Smooth muscle cell (in vitro differentiated cells): ENCODE measurements at regions not wholly inside any gene's neighbourhood (a gene's known extent, or its start where the extent isn't known, plus 50 kb on each side); places are given as distances from the start of the nearest gene placed in this dataset.

Experiments
- DNase-seq: peaks from one replicate; lab custom pipeline; 2025; ENCODE audit not compliant: unreplicated experiment; lab: John Stamatoyannopoulos, UW
- H2AFZ ChIP-seq: fragments of 200-600 bp; sonication (generic); 2 replicates; pipeline ENCODE4 v1.6.0; 2016; ENCODE audit warnings: antibody characterized with exemption, low read depth, mild to moderate bottlenecking
- H3F3A ChIP-seq: fragments of 200-600 bp; sonication (generic); 2 replicates; pipeline ENCODE4 v1.6.0; 2017; ENCODE audit warnings: antibody characterized with exemption, low read depth
- H3K27ac ChIP-seq: fragments of 200-600 bp; sonication (generic); 2 replicates; pipeline ENCODE4 v1.5.1; 2016; ENCODE audit warnings: low read depth, mild to moderate bottlenecking
- H3K27me3 ChIP-seq: fragments of 200-600 bp; sonication (generic); 2 replicates; pipeline ENCODE4 v1.6.1; 2016; ENCODE audit warnings: low read depth, mild to moderate bottlenecking
- H3K36me3 ChIP-seq: fragments of 200-600 bp; sonication (generic); 2 replicates; pipeline ENCODE4 v1.5.1; 2016; ENCODE audit warnings: low read depth
- H3K4me1 ChIP-seq: fragments of 200-600 bp; sonication (generic); 2 replicates; pipeline ENCODE4 v1.5.1; 2016; ENCODE audit warnings: low read depth
- H3K4me2 ChIP-seq: fragments of 200-600 bp; sonication (generic); 2 replicates; pipeline ENCODE4 v1.6.0; 2016; ENCODE audit warnings: mild to moderate bottlenecking
- H3K4me3 ChIP-seq: fragments of 200-600 bp; sonication (generic); 2 replicates; pipeline ENCODE4 v1.5.1; 2016; ENCODE audit warnings: mild to moderate bottlenecking
- H3K79me2 ChIP-seq: fragments of 200-600 bp; sonication (generic); 2 replicates; pipeline ENCODE4 v1.6.0; 2016; ENCODE audit warnings: low read depth, mild to moderate bottlenecking
- H3K9ac ChIP-seq: fragments of 200-600 bp; sonication (generic); 2 replicates; pipeline ENCODE4 v1.6.0; 2016; ENCODE audit warnings: low read depth
- H3K9me3 ChIP-seq: fragments of 200-600 bp; sonication (generic); replicated peaks from 2 replicates; pipeline ENCODE4 v1.5.1; 2016; ENCODE audit warnings: low read depth
- H4K20me1 ChIP-seq: fragments of 200-600 bp; sonication (generic); 2 replicates; pipeline ENCODE4 v1.6.0; 2016; ENCODE audit warnings: low read depth
- CTCF ChIP-seq: fragments of 200-600 bp; sonication (generic); IDR thresholded peaks from 2 replicates; pipeline ENCODE4 v1.5.1; 2017; ENCODE audit warnings: borderline replicate concordance, mild to moderate bottlenecking, antibody characterized with exemption; ENCODE audit not compliant: insufficient read depth, poor library complexity, severe bottlenecking
- WGBS: methylation state at CpG from one replicate; pipeline ENCODE4 v1.1.7; 2016; ENCODE audit warnings: low lambda C conversion rate; 5-methylcytosine and 5-hydroxymethylcytosine counted together

GRCh38 chr7:20503278-20503950 lies 112.1 kb upstream of the ABCB5 start:
- H3K9ac ChIP-seq: no peak overlapping the region
- H3K4me3 ChIP-seq: no peak overlapping the region
- H4K20me1 ChIP-seq: no peaks in the 10 kb centered on the region
- 91% methylated on average over 3 of the region's 3 CpGs for WGBS
- no peak overlapping the region for H3K4me2 ChIP-seq
- no peaks in the 10 kb centered on the region for H3K4me1 ChIP-seq
- TF ChIP-seq CTCF: no peak
- no peaks in the 10 kb centered on the region for H3K36me3 ChIP-seq
- no peaks in the 10 kb centered on the region for H3K9me3 ChIP-seq
- no peak overlapping the region for H3K27ac ChIP-seq
- no peak for DNase-seq
- no peak overlapping the region for H2AFZ ChIP-seq
- H3K27me3 ChIP-seq: peaks cover 4% of the 10 kb centered on the region
- H3K79me2 ChIP-seq: no peaks in the 10 kb centered on the region
- no peaks in the 10 kb centered on the region for H3F3A ChIP-seq

DNA sequence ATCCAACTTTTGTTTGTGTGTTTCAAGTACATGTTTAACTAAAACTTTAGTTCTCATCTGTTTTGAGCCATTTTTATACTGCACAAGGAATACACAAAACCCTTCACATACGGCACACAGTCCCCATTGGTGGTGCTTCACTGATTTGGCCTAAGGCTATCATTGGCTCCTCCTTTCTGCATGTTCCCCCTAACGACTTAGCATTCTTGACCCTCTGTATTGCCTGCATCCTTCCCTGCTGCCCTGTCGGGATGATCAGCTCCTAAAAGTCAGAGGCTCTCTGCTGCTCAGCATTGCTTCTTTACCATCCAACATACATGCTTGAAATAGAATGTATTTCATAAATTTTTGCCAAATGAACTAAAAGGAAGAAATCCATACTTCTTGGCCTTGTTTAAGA lies 111.4 kb upstream of the ABCB5 start:
- no peak overlapping the region for H3K27ac ChIP-seq
- H3K27me3 ChIP-seq: peaks cover 10% of the 10 kb centered on the region
- 65% methylated on average over 3 of the region's 3 CpGs for WGBS
- no peak for TF ChIP-seq CTCF
- no peaks in the 10 kb centered on the region for H4K20me1 ChIP-seq
- no peaks in the 10 kb centered on the region for H3K79me2 ChIP-seq
- no peak overlapping the region for H3K4me2 ChIP-seq
- no peak overlapping the region for H2AFZ ChIP-seq
- no peaks in the 10 kb centered on the region for H3K4me1 ChIP-seq
- H3F3A ChIP-seq: no peaks in the 10 kb centered on the region
- no peak for DNase-seq
- H3K9ac ChIP-seq: no peak overlapping the region
- H3K4me3 ChIP-seq: no peak overlapping the region
- H3K9me3 ChIP-seq: no peaks in the 10 kb centered on the region
- no peaks in the 10 kb centered on the region for H3K36me3 ChIP-seq

GRCh38 chr7:20506175-20506574 lies 109.3 kb upstream of the ABCB5 start:
- Histone ChIP-seq H3K4me3 (no peak overlapping the region), H3K4me1 (no peaks in the 10 kb centered on the region), H3K4me2 (no peak overlapping the region), H2AFZ (no peak overlapping the region), H4K20me1 (no peaks in the 10 kb centered on the region), H3K79me2 (no peaks in the 10 kb centered on the region), H3K9ac (no peak overlapping the region), H3F3A (no peaks in the 10 kb centered on the region), H3K27ac (no peak overlapping the region), H3K27me3 (peaks cover 10% of the 10 kb centered on the region), H3K9me3 (no peaks in the 10 kb centered on the region), H3K36me3 (no peaks in the 10 kb centered on the region)
- 38% methylated on average over 2 of the region's 2 CpGs for WGBS
- no peak for DNase-seq
- TF ChIP-seq CTCF: no peak

DNA sequence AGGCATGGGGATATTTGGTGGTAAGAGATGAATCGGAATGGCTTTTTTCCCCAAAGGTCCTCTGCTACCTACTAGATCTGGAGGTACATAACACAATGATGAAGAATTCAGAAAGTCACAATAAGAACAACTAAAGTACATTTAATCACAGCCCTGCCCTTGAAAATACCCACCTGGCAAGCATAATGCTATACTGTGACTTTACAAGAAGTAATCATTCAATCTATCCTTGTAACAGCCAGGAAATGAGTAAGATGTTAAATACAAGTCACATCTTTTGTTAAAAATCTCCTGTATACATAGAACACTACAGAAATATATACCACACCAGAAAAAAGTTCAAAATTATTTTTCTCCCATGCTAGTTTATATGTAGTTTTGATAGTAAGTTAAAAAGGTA lies 108.3 kb upstream of the ABCB5 start:
- Histone ChIP-seq H3K27me3 (peaks cover 17% of the 10 kb centered on the region), H3K36me3 (no peaks in the 10 kb centered on the region), H3K9me3 (no peaks in the 10 kb centered on the region), H3K9ac (no peak overlapping the region), H2AFZ (no peak overlapping the region), H3F3A (no peaks in the 10 kb centered on the region), H3K79me2 (no peaks in the 10 kb centered on the region), H3K27ac (no peak overlapping the region), H3K4me3 (no peak overlapping the region), H4K20me1 (no peaks in the 10 kb centered on the region), H3K4me1 (no peaks in the 10 kb centered on the region), H3K4me2 (no peak overlapping the region)
- TF ChIP-seq CTCF: no peak
- no peak for DNase-seq
- WGBS: 100% methylated on average over 1 of the region's 1 CpG
